ENCODE measurements at regions not wholly inside any gene's neighbourhood (a gene's known extent, or its start where the extent isn't known, plus 50 kb on each side); places are given as distances from the start of the nearest gene placed in this dataset.
A peak's percentile ranks its signal among the peaks of the same experiment; 100 is the strongest.

DNA sequence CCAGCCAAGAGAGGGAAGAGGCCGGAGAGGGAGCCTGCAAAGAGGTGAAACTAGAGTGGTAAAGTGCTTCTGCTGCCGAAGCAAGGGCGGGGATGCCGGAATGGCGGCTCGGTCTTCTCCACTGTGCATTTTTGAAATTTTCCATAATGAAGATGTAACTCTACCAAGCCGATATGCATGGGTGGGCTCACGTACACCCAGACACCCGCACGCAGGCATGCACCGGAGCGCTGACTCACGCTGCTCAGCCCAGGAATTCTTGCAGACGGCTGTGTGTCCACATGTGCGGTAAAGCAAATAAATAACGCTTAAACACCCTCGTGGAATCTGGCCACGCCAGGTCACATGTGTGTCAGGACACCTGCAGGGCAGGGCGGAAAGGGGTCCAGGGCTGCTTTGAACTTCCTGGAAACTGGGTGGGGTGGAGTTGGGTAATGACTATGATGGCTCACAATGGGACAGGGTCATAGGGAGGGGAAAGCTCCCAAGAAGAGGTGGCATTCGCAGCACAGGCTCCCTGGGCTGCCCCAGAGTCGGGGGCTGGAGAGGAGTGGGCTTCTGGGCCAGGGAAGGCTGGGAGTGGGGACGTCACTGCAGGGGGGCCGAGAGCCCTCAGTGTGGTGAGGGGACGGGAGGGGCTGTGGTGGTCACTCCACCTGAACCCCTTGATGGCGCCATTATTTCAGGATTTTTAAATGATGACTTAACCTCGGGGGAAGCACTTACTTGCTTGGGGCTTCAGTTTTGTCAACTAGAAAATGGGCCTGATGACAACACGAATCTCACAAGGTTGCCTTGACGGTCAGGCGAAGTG lies 265.5 kb downstream of the PARN start (continued):
- TF ChIP-seq, protein P1, sequence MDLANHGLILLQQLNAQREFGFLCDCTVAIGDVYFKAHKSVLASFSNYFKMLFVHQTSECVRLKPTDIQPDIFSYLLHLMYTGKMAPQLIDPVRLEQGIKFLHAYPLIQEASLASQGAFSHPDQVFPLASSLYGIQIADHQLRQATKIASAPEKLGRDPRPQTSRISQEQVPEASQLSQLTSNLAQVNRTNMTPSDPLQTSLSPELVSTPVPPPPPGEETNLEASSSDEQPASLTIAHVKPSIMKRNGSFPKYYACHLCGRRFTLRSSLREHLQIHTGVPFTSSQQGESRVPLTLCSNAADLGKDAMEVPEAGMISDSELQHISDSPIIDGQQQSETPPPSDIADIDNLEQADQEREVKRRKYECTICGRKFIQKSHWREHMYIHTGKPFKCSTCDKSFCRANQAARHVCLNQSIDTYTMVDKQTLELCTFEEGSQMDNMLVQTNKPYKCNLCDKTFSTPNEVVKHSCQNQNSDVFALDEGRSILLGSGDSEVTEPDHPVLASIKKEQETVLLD (IDR thresholded peaks at IDR 0.05): no peak
- TF ChIP-seq RNF2 (IDR thresholded peaks at IDR 0.05) (no peak), ILF3 (IDR thresholded peaks at IDR 0.05; ENCODE audit: borderline replicate concordance) (no peak), MEIS2 (IDR thresholded peaks at IDR 0.05; ENCODE audit: partially characterized antibody) (no peak), KLF10 (CRISPR knock-in tag; IDR thresholded peaks at IDR 0.05) (no peak), TCF7 (IDR thresholded peaks at IDR 0.05; ENCODE audit: borderline replicate concordance) (no peak), MAZ (CRISPR knock-in tag; conservative IDR thresholded peaks at IDR 0.05 in 1 of 2, IDR thresholded peaks at IDR 0.05 in 1 of 2) (no peak), NRF1 (conservative IDR thresholded peaks at IDR 0.05 in 1 of 2, IDR thresholded peaks at IDR 0.05 in 1 of 2) (peak in 1 of 2 experiments; percentile 21; a peak in 1 of 4 replicates), SAP30 (IDR thresholded peaks at IDR 0.05; ENCODE audit: borderline replicate concordance, insufficient read depth, low read depth, low read length, poor library complexity, severe bottlenecking) (no peak), JUN (IDR thresholded peaks at IDR 0.05; ENCODE audit: borderline replicate concordance, low read depth, low read length) (no peak), JUN (CRISPR knock-in tag; IDR thresholded peaks at IDR 0.05; ENCODE audit: borderline replicate concordance) (no peak), COPS2 (conservative IDR thresholded peaks at IDR 0.05) (no peak), CTBP1 (IDR thresholded peaks at IDR 0.05; ENCODE audit: borderline replicate concordance) (0 out of 2 replicates have a peak, but pooled peaks have one; percentile 11)
- TF ChIP-seq, protein P2, sequence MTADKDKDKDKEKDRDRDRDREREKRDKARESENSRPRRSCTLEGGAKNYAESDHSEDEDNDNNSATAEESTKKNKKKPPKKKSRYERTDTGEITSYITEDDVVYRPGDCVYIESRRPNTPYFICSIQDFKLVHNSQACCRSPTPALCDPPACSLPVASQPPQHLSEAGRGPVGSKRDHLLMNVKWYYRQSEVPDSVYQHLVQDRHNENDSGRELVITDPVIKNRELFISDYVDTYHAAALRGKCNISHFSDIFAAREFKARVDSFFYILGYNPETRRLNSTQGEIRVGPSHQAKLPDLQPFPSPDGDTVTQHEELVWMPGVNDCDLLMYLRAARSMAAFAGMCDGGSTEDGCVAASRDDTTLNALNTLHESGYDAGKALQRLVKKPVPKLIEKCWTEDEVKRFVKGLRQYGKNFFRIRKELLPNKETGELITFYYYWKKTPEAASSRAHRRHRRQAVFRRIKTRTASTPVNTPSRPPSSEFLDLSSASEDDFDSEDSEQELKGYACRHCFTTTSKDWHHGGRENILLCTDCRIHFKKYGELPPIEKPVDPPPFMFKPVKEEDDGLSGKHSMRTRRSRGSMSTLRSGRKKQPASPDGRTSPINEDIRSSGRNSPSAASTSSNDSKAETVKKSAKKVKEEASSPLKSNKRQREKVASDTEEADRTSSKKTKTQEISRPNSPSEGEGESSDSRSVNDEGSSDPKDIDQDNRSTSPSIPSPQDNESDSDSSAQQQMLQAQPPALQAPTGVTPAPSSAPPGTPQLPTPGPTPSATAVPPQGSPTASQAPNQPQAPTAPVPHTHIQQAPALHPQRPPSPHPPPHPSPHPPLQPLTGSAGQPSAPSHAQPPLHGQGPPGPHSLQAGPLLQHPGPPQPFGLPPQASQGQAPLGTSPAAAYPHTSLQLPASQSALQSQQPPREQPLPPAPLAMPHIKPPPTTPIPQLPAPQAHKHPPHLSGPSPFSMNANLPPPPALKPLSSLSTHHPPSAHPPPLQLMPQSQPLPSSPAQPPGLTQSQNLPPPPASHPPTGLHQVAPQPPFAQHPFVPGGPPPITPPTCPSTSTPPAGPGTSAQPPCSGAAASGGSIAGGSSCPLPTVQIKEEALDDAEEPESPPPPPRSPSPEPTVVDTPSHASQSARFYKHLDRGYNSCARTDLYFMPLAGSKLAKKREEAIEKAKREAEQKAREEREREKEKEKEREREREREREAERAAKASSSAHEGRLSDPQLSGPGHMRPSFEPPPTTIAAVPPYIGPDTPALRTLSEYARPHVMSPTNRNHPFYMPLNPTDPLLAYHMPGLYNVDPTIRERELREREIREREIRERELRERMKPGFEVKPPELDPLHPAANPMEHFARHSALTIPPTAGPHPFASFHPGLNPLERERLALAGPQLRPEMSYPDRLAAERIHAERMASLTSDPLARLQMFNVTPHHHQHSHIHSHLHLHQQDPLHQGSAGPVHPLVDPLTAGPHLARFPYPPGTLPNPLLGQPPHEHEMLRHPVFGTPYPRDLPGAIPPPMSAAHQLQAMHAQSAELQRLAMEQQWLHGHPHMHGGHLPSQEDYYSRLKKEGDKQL (CRISPR knock-in tag; IDR thresholded peaks at IDR 0.05; ENCODE audit: borderline replicate concordance): no peak
- TF ChIP-seq, protein P3, sequence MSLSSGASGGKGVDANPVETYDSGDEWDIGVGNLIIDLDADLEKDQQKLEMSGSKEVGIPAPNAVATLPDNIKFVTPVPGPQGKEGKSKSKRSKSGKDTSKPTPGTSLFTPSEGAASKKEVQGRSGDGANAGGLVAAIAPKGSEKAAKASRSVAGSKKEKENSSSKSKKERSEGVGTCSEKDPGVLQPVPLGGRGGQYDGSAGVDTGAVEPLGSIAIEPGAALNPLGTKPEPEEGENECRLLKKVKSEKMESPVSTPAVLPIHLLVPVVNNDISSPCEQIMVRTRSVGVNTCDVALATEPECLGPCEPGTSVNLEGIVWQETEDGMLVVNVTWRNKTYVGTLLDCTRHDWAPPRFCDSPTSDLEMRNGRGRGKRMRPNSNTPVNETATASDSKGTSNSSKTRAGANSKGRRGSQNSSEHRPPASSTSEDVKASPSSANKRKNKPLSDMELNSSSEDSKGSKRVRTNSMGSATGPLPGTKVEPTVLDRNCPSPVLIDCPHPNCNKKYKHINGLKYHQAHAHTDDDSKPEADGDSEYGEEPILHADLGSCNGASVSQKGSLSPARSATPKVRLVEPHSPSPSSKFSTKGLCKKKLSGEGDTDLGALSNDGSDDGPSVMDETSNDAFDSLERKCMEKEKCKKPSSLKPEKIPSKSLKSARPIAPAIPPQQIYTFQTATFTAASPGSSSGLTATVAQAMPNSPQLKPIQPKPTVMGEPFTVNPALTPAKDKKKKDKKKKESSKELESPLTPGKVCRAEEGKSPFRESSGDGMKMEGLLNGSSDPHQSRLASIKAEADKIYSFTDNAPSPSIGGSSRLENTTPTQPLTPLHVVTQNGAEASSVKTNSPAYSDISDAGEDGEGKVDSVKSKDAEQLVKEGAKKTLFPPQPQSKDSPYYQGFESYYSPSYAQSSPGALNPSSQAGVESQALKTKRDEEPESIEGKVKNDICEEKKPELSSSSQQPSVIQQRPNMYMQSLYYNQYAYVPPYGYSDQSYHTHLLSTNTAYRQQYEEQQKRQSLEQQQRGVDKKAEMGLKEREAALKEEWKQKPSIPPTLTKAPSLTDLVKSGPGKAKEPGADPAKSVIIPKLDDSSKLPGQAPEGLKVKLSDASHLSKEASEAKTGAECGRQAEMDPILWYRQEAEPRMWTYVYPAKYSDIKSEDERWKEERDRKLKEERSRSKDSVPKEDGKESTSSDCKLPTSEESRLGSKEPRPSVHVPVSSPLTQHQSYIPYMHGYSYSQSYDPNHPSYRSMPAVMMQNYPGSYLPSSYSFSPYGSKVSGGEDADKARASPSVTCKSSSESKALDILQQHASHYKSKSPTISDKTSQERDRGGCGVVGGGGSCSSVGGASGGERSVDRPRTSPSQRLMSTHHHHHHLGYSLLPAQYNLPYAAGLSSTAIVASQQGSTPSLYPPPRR (CRISPR knock-in tag; IDR thresholded peaks at IDR 0.05; ENCODE audit: borderline replicate concordance): no peak
